Prostate gland (tissue), 2 donors: ENCODE measurements at regions not wholly inside any gene's neighbourhood (a gene's known extent, or its start where the extent isn't known, plus 50 kb on each side); places are given as distances from the start of the nearest gene placed in this dataset.
"Not testable (repeated sequence)": the region's sequence is repeated elsewhere in the genome, so short reads cannot be mapped to it uniquely, and the experiment has no call there.

Source experiments
- DNase-seq: peaks from one replicate; pipeline ENCODE4 v3.0.0-alpha.2; 2019; ENCODE audit warnings: low spot score
- H3K27ac ChIP-seq, 2 donors: fragments of 200-600 bp; sonication (generic); 2 replicates each; pipeline ENCODE4 v1.5.1; 2017 to 2019
- H3K27me3 ChIP-seq: fragments of 200-600 bp; sonication (generic); replicated peaks from 2 replicates; pipeline ENCODE4 v1.5.1; 2019; ENCODE audit not compliant: insufficient read depth
- H3K36me3 ChIP-seq, 2 donors: fragments of 200-600 bp; sonication (generic); 1 replicate in 1 of 2; 2 replicates in 1 of 2; pipeline versions ENCODE4 v1.5.1 to v1.8.1; 2017 to 2019
- H3K4me1 ChIP-seq: fragments of 200-600 bp; sonication (generic); replicated peaks from 2 replicates; pipeline ENCODE4 v1.5.1; 2019
- H3K4me3 ChIP-seq, 2 donors: fragments of 200-600 bp; sonication (generic); 2 replicates each; pipeline ENCODE4 v1.5.1; 2017 to 2019
- H3K9me3 ChIP-seq: fragments of 200-600 bp; sonication (generic); 2 replicates; pipeline ENCODE4 v1.5.1; 2017
- CTCF ChIP-seq, 4 experiments: fragments of 200-600 bp in 2 of 4; fragments of 450-650 bp in 2 of 4; sonication (generic) in 2 of 4; IDR thresholded peaks; 1 replicate in 3 of 4; 2 replicates in 1 of 4; pipeline ENCODE4 v1.5.1; 2016 to 2019; ENCODE audit warnings: antibody characterized with exemption in 4 of 4, mild to moderate bottlenecking in 2 of 4, moderate library complexity in 2 of 4
- POLR2A ChIP-seq: fragments of 450-650 bp; IDR thresholded peaks from one replicate; pipeline ENCODE4 v1.6.1; 2016; ENCODE audit warnings: antibody characterized with exemption, mild to moderate bottlenecking
- POLR2AphosphoS5 ChIP-seq: sonication (generic); formaldehyde crosslinking; IDR thresholded peaks from one replicate; pipeline ENCODE4 v1.6.1; 2017; ENCODE audit warnings: antibody characterized with exemption
- WGBS: methylation state at CpG from one replicate; pipeline ENCODE4 v1.1.5; 2018; 5-methylcytosine and 5-hydroxymethylcytosine counted together
- intact Hi-C: fragments of 100-400 bp; cut with DNase I; formaldehyde crosslinking; loops from one replicate; pipeline ENCODE4 v1.14.2; 2022

- H3K4me1 ChIP-seq = no peaks in the 10 kb centered on the region
- WGBS = 95% methylated on average over 2 of the region's 2 CpGs
- no peak overlapping the region for H3K4me3 ChIP-seq
- no peaks in the 10 kb centered on the region for H3K27me3 ChIP-seq
- H3K36me3 ChIP-seq = no peaks in the 10 kb centered on the region
- intact Hi-C loops = no loop called here
- H3K27ac ChIP-seq = no peak overlapping the region
- TF ChIP-seq POLR2A = no peak
- TF ChIP-seq CTCF (IDR thresholded peaks at IDR 0.05) = no peak
- no peak for TF ChIP-seq POLR2AphosphoS5
- H3K9me3 ChIP-seq = no peaks in the 10 kb centered on the region
- no peak for DNase-seq
These were observed 588.6 kb upstream of the KIF2B start for GRCh38 chr17:53234138-53234537.

GRCh38 chr17:53227514-53227913 lies 595.2 kb upstream of the KIF2B start:
- Histone ChIP-seq H3K36me3 (no peaks in the 10 kb centered on the region), H3K9me3 (no peaks in the 10 kb centered on the region), H3K4me1 (no peaks in the 10 kb centered on the region), H3K27ac (no peak overlapping the region), H3K27me3 (no peaks in the 10 kb centered on the region), H3K4me3 (no peak overlapping the region)
- no peak for DNase-seq
- TF ChIP-seq POLR2AphosphoS5 (no peak), CTCF (IDR thresholded peaks at IDR 0.05) (no peak), POLR2A (no peak)
- intact Hi-C loops = no loop called here
- WGBS = 45% methylated on average over 2 of the region's 2 CpGs

GRCh38 chr17:53227111-53227510 lies 595.6 kb upstream of the KIF2B start:
- Histone ChIP-seq H3K27ac (no peak overlapping the region), H3K36me3 (no peaks in the 10 kb centered on the region), H3K9me3 (no peaks in the 10 kb centered on the region), H3K4me1 (no peaks in the 10 kb centered on the region), H3K27me3 (no peaks in the 10 kb centered on the region), H3K4me3 (no peak overlapping the region)
- no peak for TF ChIP-seq POLR2A
- 28% methylated on average over 2 of the region's 2 CpGs for WGBS
- intact Hi-C loops = no loop called here
- DNase-seq = no peak

- intact Hi-C loops = no loop called here
- H3K4me1 ChIP-seq = no peaks in the 10 kb centered on the region
- no peak for DNase-seq
- H3K27ac ChIP-seq = no peak overlapping the region
- H3K4me3 ChIP-seq = no peak overlapping the region
- H3K9me3 ChIP-seq = no peaks in the 10 kb centered on the region
- no peaks in the 10 kb centered on the region for H3K27me3 ChIP-seq
- no peaks in the 10 kb centered on the region for H3K36me3 ChIP-seq
- TF ChIP-seq CTCF (IDR thresholded peaks at IDR 0.05) (no peak), POLR2A (no peak), POLR2AphosphoS5 (no peak)
These were observed 602.9 kb upstream of the KIF2B start for GRCh38 chr17:53219821-53220220.

GRCh38 chr17:53218723-53219122 lies 604.0 kb upstream of the KIF2B start:
- WGBS = 87% methylated on average over 2 of the region's 2 CpGs
- H3K27ac ChIP-seq = no peak overlapping the region
- intact Hi-C loops = no loop called here
- no peaks in the 10 kb centered on the region for H3K9me3 ChIP-seq
- TF ChIP-seq POLR2A = no peak
- TF ChIP-seq POLR2AphosphoS5 = no peak
- TF ChIP-seq CTCF (IDR thresholded peaks at IDR 0.05) = no peak
- DNase-seq = no peak
- no peak overlapping the region for H3K4me3 ChIP-seq
- no peaks in the 10 kb centered on the region for H3K4me1 ChIP-seq
- H3K36me3 ChIP-seq = no peaks in the 10 kb centered on the region
- no peaks in the 10 kb centered on the region for H3K27me3 ChIP-seq

- H3K4me1 ChIP-seq = no peaks in the 10 kb centered on the region
- no peaks in the 10 kb centered on the region for H3K27me3 ChIP-seq
- no peak for TF ChIP-seq CTCF (IDR thresholded peaks at IDR 0.05)
- no peak for TF ChIP-seq POLR2AphosphoS5
- no peak for TF ChIP-seq POLR2A
- DNase-seq = no peak
- intact Hi-C loops = no loop called here
- H3K9me3 ChIP-seq = no peaks in the 10 kb centered on the region
- 89% methylated on average over 3 of the region's 3 CpGs for WGBS
- no peak overlapping the region for H3K27ac ChIP-seq
- H3K36me3 ChIP-seq = no peaks in the 10 kb centered on the region
- no peak overlapping the region for H3K4me3 ChIP-seq
These were observed 605.4 kb upstream of the KIF2B start for GRCh38 chr17:53217311-53217710.

- H3K9me3 ChIP-seq, H3K36me3 ChIP-seq, DNase-seq, H3K4me1 ChIP-seq, H3K4me3 ChIP-seq, H3K27ac ChIP-seq, H3K27me3 ChIP-seq, intact Hi-C loops: not testable (repeated sequence)
- 94% methylated on average over 1 of the region's 1 CpG for WGBS
These were observed 613.8 kb upstream of the KIF2B start for GRCh38 chr17:53208935-53209334.
